ENCODE measurements at regions not wholly inside any gene's neighbourhood (a gene's known extent, or its start where the extent isn't known, plus 50 kb on each side); places are given as distances from the start of the nearest gene placed in this dataset.
"Not testable (repeated sequence)": the region's sequence is repeated elsewhere in the genome, so short reads cannot be mapped to it uniquely, and the experiment has no call there.

GRCh38 chrX:47302396-47302795 lies 68.0 kb upstream of the ZNF157 start:
- Histone ChIP-seq H2AFZ (ENCODE audit: insufficient read depth, low read depth, low read length, poor library complexity, severe bottlenecking) (no peak overlapping the region), H3K4me1 (ENCODE audit: control insufficient read depth in 1 of 2, insufficient read depth in 2 of 2, low read length in 2 of 2) (no peaks in the 10 kb centered on the region), H3K9ac (ENCODE audit: insufficient read depth, low read length, poor library complexity, severe bottlenecking) (no peak overlapping the region), H3K4me2 (replicated peaks; ENCODE audit: extremely low read depth, low read length, poor library complexity, severe bottlenecking) (no peak overlapping the region), H4K20me1 (ENCODE audit: insufficient read depth, low read length) (no peaks in the 10 kb centered on the region), H3K79me2 (ENCODE audit: insufficient read depth, low read length) (no peaks in the 10 kb centered on the region), H3K27ac (ENCODE audit: low read depth in 1 of 2, low read length in 2 of 2) (no peak overlapping the region), H3K36me3 (replicated peaks in 1 of 2; ENCODE audit: control insufficient read depth in 1 of 2, insufficient read depth in 2 of 2, low read length in 2 of 2) (no peaks in the 10 kb centered on the region), H3K4me3 (replicated peaks in 1 of 3; ENCODE audit: low read depth in 2 of 3, low read length in 3 of 3) (no peak overlapping the region), H3K9me3 (replicated peaks in 1 of 2; ENCODE audit: control insufficient read depth in 1 of 2, insufficient read depth in 1 of 2, low read length in 2 of 2) (no peaks in the 10 kb centered on the region), H3K27me3 (ENCODE audit: control insufficient read depth in 2 of 2, insufficient read depth in 2 of 2, low read length in 2 of 2) (no peaks in the 10 kb centered on the region)
- WGBS (ENCODE audit: insufficient coverage): 89% methylated on average over 3 of the region's 4 CpGs
- intact Hi-C loops (cut with micrococcal nuclease): no loop called here
- Mint-ChIP-seq H3K4me3 (no peak overlapping the region), H3K36me3 (no peaks in the 10 kb centered on the region), H3K9me3 (no peaks in the 10 kb centered on the region), H3K27me3 (ENCODE audit: low read depth in 3 of 3) (peaks cover 0 to 25% (median 0%) of the 10 kb centered on the region in 3 donors), H3K4me1 (no peaks in the 10 kb centered on the region), H3K27ac (no peak overlapping the region)
- DNase-seq: no peak
- no peak for TF ChIP-seq CTCF (IDR thresholded peaks at IDR 0.05)

GRCh38 chrX:47306471-47307023 lies 63.8 kb upstream of the ZNF157 start:
- peaks cover 0 to 19% (median 0%) of the 10 kb centered on the region in 3 donors for H3K27me3 Mint-ChIP-seq (ENCODE audit: low read depth in 3 of 3)
- H2AFZ ChIP-seq (ENCODE audit: insufficient read depth, low read depth, low read length, poor library complexity, severe bottlenecking); H3K4me3 ChIP-seq (replicated peaks in 1 of 3; ENCODE audit: low read depth in 2 of 3, low read length in 3 of 3); H3K27me3 ChIP-seq (ENCODE audit: control insufficient read depth in 2 of 2, insufficient read depth in 2 of 2, low read length in 2 of 2); H4K20me1 ChIP-seq (ENCODE audit: insufficient read depth, low read length); H3K4me3 Mint-ChIP-seq; H3K9me3 Mint-ChIP-seq; H3K9ac ChIP-seq (ENCODE audit: insufficient read depth, low read length, poor library complexity, severe bottlenecking); H3K27ac Mint-ChIP-seq; H3K79me2 ChIP-seq (ENCODE audit: insufficient read depth, low read length); H3K9me3 ChIP-seq (replicated peaks in 1 of 2; ENCODE audit: control insufficient read depth in 1 of 2, insufficient read depth in 1 of 2, low read length in 2 of 2); H3K4me1 Mint-ChIP-seq; DNase-seq; H3K4me1 ChIP-seq (ENCODE audit: control insufficient read depth in 1 of 2, insufficient read depth in 2 of 2, low read length in 2 of 2); H3K36me3 Mint-ChIP-seq; H3K36me3 ChIP-seq (replicated peaks in 1 of 2; ENCODE audit: control insufficient read depth in 1 of 2, insufficient read depth in 2 of 2, low read length in 2 of 2); H3K4me2 ChIP-seq (replicated peaks; ENCODE audit: extremely low read depth, low read length, poor library complexity, severe bottlenecking); H3K27ac ChIP-seq (ENCODE audit: low read depth in 1 of 2, low read length in 2 of 2); intact Hi-C loops (cut with micrococcal nuclease): not testable (repeated sequence)
- no CpG with 5 or more reads among the region's 7 CpGs for WGBS (ENCODE audit: insufficient coverage)

Measured in CD14-positive monocyte (primary cell).